ENCODE measurements at regions not wholly inside any gene's neighbourhood (a gene's known extent, or its start where the extent isn't known, plus 50 kb on each side); places are given as distances from the start of the nearest gene placed in this dataset.
"Not testable (repeated sequence)": the region's sequence is repeated elsewhere in the genome, so short reads cannot be mapped to it uniquely, and the experiment has no call there.

DNA sequence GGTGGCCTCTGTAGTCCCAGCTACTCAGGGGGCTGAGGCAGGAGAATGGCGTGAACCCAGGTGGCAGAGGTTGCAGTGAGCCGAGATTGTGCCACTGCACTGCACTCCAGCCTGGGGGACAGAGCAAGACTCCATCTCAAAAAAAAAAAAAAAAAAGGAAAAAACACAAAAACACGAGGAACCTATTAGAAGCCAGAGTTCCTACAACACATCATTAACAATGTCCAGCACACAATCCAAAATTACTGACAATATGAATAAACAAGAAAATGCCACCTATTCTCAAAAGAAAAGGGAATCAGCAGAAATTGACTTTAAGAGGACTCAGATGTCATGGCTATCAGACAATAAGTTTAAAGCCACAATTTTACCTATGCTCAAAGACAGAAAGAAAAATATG is 57.3 kb upstream of the HS3ST3A1 start:
- H3K23me2 ChIP-seq (ENCODE audit: low read depth, low read length); H3K27me3 ChIP-seq (replicated peaks in 1 of 4; ENCODE audit: control insufficient read depth in 3 of 4, extremely low read depth in 1 of 4, insufficient read depth in 3 of 4, low read length in 3 of 4); H2BK15ac ChIP-seq (ENCODE audit: low read length); H2BK5ac ChIP-seq (ENCODE audit: low read depth, low read length); H2BK120ac ChIP-seq (replicated peaks; ENCODE audit: low read depth, low read length); H2BK20ac ChIP-seq (ENCODE audit: low read length); H3K14ac ChIP-seq (ENCODE audit: insufficient read length); H3K4me3 ChIP-seq (ENCODE audit: extremely low read depth in 1 of 4, insufficient read depth in 2 of 4, low read depth in 3 of 4, low read length in 4 of 4); H3K36me3 ChIP-seq (ENCODE audit: control insufficient read depth in 2 of 4, insufficient read depth in 4 of 4, low read length in 3 of 4); H2AK5ac ChIP-seq (ENCODE audit: low read depth, low read length); H2AFZ ChIP-seq (ENCODE audit: low read length); H4K8ac ChIP-seq (ENCODE audit: extremely low read depth, insufficient read depth, low read length); H3K4me1 ChIP-seq (replicated peaks in 1 of 4; ENCODE audit: control insufficient read depth in 3 of 4, insufficient read depth in 4 of 4, low read length in 3 of 4); H2BK12ac ChIP-seq (ENCODE audit: low read depth, low read length); H3K18ac ChIP-seq (ENCODE audit: extremely low read depth, low read length); H3K23ac ChIP-seq (ENCODE audit: insufficient read length); H3K4me2 ChIP-seq (ENCODE audit: insufficient read depth in 1 of 2, low read depth in 2 of 2, low read length in 2 of 2); H3K9me3 ChIP-seq (ENCODE audit: insufficient read depth in 2 of 2, low read depth in 1 of 2, low read length in 1 of 2); H3K79me1 ChIP-seq (ENCODE audit: low read depth, low read length); H4K91ac ChIP-seq (replicated peaks; ENCODE audit: insufficient read length, low read length); H3K4ac ChIP-seq (replicated peaks; ENCODE audit: insufficient read length, low read depth, low read length); H4K20me1 ChIP-seq (replicated peaks in 1 of 2; ENCODE audit: control insufficient read depth in 1 of 2, insufficient read depth in 2 of 2, low read length in 2 of 2); H4K5ac ChIP-seq (ENCODE audit: insufficient read length, low read depth, low read length); FAIRE-seq; DNase-seq (ENCODE audit: low read depth in 1 of 2, low spot score in 2 of 2); POLR2A ChIA-PET (ENCODE audit: partially characterized antibody); H3K56ac ChIP-seq (replicated peaks; ENCODE audit: insufficient read length, low read depth, low read length); H3K9ac ChIP-seq (replicated peaks in 1 of 4; ENCODE audit: extremely low read depth in 1 of 4, low read depth in 3 of 4, low read length in 3 of 4); H3K79me2 ChIP-seq (ENCODE audit: control insufficient read depth in 1 of 2, insufficient read depth in 2 of 2, low read length in 2 of 2); H3K27ac ChIP-seq (ENCODE audit: low read depth, low read length): not testable (repeated sequence)
- 100% methylated on average over 2 of the region's 3 CpGs; no CpG with 5 or more reads in 1 of the 2 experiments for WGBS, 2 experiments (ENCODE audit: extremely low coverage in 1 of 2, insufficient coverage in 1 of 2, insufficient read length in 1 of 2, insufficient replicate concordance in 2 of 2, low coverage in 1 of 2, low lambda C conversion rate in 2 of 2, missing lambda C conversion rate in 1 of 2)
- CTCF ChIA-PET (ENCODE audit: partially characterized antibody) = interaction anchor here (0.7 kb wide), 1 partner anchor 171 kb away, joined by 3 read pairs; no protein-coding TSS in a partner anchor

Data from H1 (cell line).